ENCODE measurements at regions not wholly inside any gene's neighbourhood (a gene's known extent, or its start where the extent isn't known, plus 50 kb on each side); places are given as distances from the start of the nearest gene placed in this dataset.
"Not testable (repeated sequence)": the region's sequence is repeated elsewhere in the genome, so short reads cannot be mapped to it uniquely, and the experiment has no call there.

DNA sequence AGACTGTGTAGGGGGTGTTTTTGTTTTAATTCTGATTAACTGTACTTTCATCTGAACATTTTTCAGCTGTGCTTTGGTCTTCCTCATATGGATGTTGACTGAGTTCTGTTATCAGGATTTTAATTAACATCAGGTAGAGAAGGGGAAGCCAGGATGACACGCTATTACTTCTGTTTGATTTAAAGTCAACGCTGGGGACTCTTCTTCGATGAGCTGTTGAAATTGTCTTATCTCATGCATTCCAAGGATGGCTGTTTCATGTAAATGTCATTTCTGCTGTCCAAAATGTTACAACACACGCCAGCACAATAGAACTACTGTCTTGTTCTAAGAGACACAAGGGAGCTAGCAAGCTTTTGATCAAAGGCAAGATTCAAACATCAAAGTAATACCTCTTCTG lies 263.3 kb upstream of the CDH5 start:
- no peak for DNase-seq (ENCODE audit: low read depth in 2 of 2)

DNA sequence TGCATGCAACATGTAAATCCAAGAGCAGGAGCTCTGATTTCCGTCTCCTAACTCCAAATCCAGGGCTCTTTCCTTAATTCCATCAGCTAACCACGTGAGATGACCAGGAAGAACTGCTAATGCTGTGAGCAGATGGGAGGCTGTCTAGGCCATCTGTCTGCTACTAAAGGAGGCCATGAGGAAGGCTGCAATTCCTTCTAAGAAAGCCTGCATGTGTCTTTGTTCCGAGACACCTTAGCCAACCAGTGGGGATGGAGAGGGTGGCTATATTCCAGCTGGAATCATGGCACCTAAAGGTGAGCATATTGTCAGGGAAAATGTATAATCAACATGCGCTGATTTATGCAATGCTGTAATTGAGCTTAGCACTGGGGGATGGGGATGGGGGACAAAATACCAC lies 267.2 kb upstream of the CDH5 start:
- no peak for DNase-seq (ENCODE audit: low read depth in 2 of 2)

DNA sequence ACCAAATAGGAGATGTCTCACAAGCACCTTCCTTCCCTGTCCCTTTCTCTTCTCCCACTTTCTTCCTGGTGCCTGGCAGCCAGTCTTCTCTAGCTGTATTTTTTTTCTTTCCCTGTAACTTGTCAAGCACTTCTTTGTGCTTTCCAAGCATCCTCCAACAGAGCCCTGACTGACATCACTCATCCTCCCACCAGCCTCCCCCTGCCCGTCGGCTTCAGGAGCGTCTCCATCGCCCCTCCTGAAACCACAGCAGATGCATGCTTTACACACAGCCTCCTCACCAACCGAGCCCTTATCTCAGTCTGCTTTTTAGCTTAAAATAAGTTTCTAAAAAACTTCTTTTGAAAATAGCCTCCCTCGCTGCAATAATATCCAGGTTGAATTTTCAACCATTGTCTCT lies 268.7 kb upstream of the CDH5 start:
- DNase-seq (ENCODE audit: low read depth in 2 of 2), result no peak

- DNase-seq (ENCODE audit: low read depth in 2 of 2), result no peak
Measured at GRCh38 chr16:66095676-66096075, 270.8 kb upstream of the CDH5 start.

DNA sequence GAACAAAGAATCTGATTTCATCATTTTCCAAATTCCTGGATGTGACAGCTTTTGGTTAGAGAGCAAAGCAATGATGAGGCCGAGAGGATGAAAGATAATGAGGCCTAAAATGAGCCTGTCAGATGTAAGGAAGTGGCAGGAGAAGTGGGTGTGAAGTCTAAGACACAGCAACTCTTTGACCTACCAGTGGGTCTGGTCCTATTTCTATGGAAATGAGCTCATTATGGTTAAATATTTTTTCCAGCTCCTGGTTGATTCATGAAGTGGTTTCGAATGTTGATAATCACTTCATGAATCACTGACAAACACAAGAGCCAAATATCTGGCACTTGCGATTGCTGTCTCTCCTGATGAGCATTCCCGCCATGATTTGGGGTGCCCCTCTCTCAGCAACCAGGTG lies 273.3 kb upstream of the CDH5 start:
- DNase-seq (ENCODE audit: low read depth in 2 of 2), result no peak

GRCh38 chr16:66091471-66091891 lies 275.0 kb upstream of the CDH5 start:
- no peak for DNase-seq (ENCODE audit: low read depth in 2 of 2)

GRCh38 chr16:66088681-66089080 lies 277.8 kb upstream of the CDH5 start:
- DNase-seq (ENCODE audit: low read depth in 2 of 2), result no peak

DNA sequence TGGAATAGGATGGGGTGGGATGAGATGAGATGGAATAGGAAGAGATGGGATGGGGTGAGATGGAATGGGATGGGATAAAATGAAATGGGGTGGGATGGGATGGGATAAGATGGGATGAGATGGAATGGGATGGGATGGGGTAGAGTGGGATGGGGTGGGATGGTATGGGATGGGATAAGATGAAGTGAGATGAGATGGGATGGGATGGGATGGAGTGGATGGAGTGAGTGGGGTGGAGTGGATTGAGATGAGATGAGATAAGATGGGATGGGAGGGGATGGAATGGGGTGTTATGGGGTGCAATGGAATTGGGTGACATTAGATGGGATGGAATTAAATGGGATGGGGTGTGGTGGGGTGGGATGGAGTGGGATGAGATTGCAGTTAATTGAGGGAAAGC lies 279.2 kb upstream of the CDH5 start:
- no peak for DNase-seq (ENCODE audit: low read depth in 2 of 2)

GRCh38 chr16:66085651-66086050 lies 280.8 kb upstream of the CDH5 start:
- DNase-seq (ENCODE audit: low read depth in 2 of 2), result no peak

DNA sequence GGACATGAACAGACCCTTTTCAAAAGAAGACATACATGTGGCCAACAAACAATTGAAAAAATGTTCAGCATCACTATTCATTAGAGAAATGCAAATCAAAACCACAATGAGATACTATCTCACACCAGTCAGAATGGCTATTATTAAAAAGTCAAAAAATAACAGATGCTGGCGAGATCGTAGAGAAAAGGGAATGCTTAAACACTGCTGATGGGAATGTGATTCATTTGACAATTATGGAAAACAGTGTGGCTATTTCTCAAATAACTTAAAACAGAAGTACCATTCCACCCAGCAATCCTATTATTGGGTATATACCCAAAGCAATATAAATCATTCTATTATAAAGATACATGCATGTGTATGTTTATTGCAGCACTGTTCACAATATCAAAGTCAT lies 281.8 kb upstream of the CDH5 start:
- DNase-seq (ENCODE audit: low read depth in 2 of 2), result not testable (repeated sequence)

- DNase-seq (ENCODE audit: low read depth in 2 of 2), result no peak
Measured at GRCh38 chr16:66084306-66084705, 282.2 kb upstream of the CDH5 start.

GRCh38 chr16:66083171-66083570 lies 283.3 kb upstream of the CDH5 start:
- no peak for DNase-seq (ENCODE audit: low read depth in 2 of 2)

- no peak for DNase-seq (ENCODE audit: low read depth in 2 of 2)
Measured at GRCh38 chr16:66082424-66082823, 284.1 kb upstream of the CDH5 start.

GRCh38 chr16:66081775-66082366 lies 284.6 kb upstream of the CDH5 start:
- DNase-seq (ENCODE audit: low read depth in 2 of 2), result no peak

GRCh38 chr16:66079671-66080334 lies 286.7 kb upstream of the CDH5 start:
- no peak for DNase-seq (ENCODE audit: low read depth in 2 of 2)

DNA sequence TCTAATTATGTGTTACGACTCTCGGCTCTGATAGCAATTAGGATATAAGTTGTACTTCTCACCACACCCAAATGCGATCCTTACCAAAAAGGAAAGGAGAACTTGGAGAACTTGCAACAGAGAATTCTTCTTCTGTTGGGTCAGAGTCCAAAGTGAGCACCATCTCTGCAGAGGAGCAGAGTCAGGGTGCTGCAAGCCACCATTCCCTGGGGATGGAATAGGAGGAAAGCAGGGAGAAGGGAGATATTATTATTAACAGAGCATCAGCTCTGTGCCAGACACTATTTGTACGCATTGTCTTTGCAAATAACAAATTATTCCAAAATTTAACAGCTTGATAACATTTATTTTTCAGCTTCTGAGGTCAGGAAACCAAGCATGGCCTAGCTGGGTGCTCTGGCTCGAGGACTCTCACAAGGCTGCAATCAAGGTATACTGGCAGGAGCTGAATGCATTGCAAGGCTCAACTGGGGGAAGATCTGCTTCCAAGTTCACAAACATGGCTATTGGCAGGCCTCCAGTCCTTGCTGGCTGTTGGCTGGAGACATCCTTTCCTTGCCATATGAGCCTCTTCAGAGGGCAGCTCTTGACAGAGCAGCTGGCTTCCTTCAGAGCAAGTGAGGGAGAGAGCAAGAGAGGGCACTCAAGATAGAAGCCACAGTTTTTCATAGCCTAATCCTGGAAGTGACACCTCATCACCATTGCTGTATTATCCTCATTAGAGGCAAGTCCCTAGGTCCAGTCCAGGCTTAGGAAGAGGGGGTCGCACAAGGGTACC lies 296.2 kb upstream of the CDH5 start:
- DNase-seq (ENCODE audit: low read depth in 2 of 2), result no peak

- no peak for DNase-seq (ENCODE audit: low read depth in 2 of 2)
Measured at GRCh38 chr16:66069587-66069986, 296.9 kb upstream of the CDH5 start.

DNA sequence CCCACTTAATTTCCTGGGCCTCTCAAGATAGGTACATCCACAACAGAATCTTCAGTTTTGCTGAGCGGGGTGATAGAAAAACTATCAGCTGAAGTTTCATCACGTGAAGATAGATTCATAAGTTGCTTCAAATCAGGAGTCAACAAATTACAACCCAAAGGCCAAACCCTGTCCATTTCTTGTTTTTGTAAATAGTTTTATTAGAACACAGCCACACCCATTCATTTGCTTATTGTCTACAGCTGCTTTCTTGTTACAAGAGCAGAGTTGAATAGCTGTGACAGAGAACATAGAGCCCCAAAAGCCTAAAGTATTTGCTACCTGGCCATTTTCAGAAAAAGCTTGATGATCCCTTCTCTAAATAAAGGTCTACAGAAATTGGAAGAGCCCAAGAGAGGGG lies 300.1 kb upstream of the CDH5 start:
- no peak for DNase-seq (ENCODE audit: low read depth in 2 of 2)

DNA sequence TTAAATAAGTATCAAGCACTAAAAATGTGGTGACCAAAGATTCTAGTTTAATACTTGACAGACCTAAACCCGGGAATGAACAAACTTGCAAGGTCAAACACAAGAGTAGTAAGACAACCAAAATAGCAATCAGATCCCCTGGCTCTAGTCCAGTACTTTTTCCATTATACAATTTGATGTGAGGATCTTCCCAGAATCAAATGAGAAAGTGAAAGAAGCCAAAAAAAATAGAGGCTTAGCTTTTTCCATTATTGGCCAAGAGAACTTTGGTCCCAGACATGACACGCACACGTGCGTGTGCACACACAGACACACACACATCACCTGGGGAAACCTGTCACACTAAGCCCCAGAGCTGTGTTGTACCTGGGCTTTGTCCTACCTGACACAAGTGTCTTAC lies 300.6 kb upstream of the CDH5 start:
- no peak for DNase-seq (ENCODE audit: low read depth in 2 of 2)

GRCh38 chr16:66064801-66065530 lies 301.5 kb upstream of the CDH5 start:
- DNase-seq (ENCODE audit: low read depth in 2 of 2), result no peak

- DNase-seq (ENCODE audit: low read depth in 2 of 2), result no peak
Measured at GRCh38 chr16:66058832-66059231, 307.7 kb upstream of the CDH5 start.

DNA sequence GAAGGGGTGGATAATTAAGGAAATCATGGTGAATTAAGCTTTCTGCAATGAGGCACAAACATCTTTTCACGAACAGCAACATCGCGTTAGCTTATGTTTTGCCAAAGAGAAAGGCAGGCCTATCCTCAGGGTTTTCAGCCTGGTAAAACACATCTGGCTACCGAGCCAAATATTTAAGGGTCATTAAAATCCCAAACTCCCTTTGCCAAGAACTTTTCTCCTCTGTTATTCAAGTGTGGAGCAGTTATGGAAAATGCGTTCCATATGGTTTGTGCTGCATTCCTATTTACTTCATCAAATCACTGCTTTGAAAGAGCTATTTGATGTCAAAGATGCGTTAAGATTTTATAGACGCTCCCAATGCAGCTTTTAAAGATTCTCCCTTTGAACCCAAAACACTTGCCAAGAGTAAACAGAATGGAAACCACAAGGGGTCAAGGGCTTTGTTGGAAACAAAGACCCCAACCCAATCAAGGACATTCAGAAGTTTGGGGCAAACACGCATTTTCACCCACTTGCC lies 308.3 kb upstream of the CDH5 start:
- DNase-seq (ENCODE audit: low read depth in 2 of 2), result no peak

Measured in activated CD4-positive, alpha-beta T cell treated with anti-CD3 and anti-CD28 coated beads for 24 hours (primary cell).